ENCODE measurements at regions not wholly inside any gene's neighbourhood (a gene's known extent, or its start where the extent isn't known, plus 50 kb on each side); places are given as distances from the start of the nearest gene placed in this dataset.

GRCh38 chr4:153081693-153082092 is 122.5 kb upstream of the TRIM2 start:
- TF ChIP-seq ZNF274 (IDR thresholded peaks at IDR 0.05; ENCODE audit: low read depth, low read length) (no peak), SUZ12 (IDR thresholded peaks at IDR 0.05; ENCODE audit: extremely low read depth, insufficient read depth, insufficient read length) (no peak), YY1 (IDR thresholded peaks at IDR 0.05; ENCODE audit: insufficient read depth, insufficient read length) (no peak)
